ENCODE measurements at regions not wholly inside any gene's neighbourhood (a gene's known extent, or its start where the extent isn't known, plus 50 kb on each side); places are given as distances from the start of the nearest gene placed in this dataset.

GRCh38 chr2:120824246-120824645 lies 88.6 kb downstream of the GLI2 start:
- no peaks in the 10 kb centered on the region for H3K27me3 ChIP-seq (ENCODE audit: insufficient read depth, low read depth, low read length)
- no peak for TF ChIP-seq RAD21 (conservative IDR thresholded peaks at IDR 0.05)
- no peak for TF ChIP-seq TAF1 (IDR thresholded peaks at IDR 0.05; ENCODE audit: low read depth)
- no peak for TF ChIP-seq EZH2 (IDR thresholded peaks at IDR 0.05; ENCODE audit: borderline replicate concordance, insufficient read depth, low read length, poor library complexity, severe bottlenecking)
- no peak for TF ChIP-seq MXI1 (conservative IDR thresholded peaks at IDR 0.05; ENCODE audit: poor library complexity, severe bottlenecking)
- no peak for TF ChIP-seq CTCF (IDR thresholded peaks at IDR 0.05; ENCODE audit: poor library complexity, severe bottlenecking)
- TF ChIP-seq SMC3 (conservative IDR thresholded peaks at IDR 0.05; ENCODE audit: poor library complexity), result no peak
- no peak for TF ChIP-seq POLR2AphosphoS5 (IDR thresholded peaks at IDR 0.05)
- no peak for TF ChIP-seq EP300 (conservative IDR thresholded peaks at IDR 0.05; ENCODE audit: poor library complexity, severe bottlenecking)
- TF ChIP-seq REST (IDR thresholded peaks at IDR 0.05; ENCODE audit: borderline replicate concordance), result no peak
- no peak overlapping the region for H3K4me2 ChIP-seq (ENCODE audit: low read length)
- no peak overlapping the region for H3K27ac ChIP-seq (ENCODE audit: low read length)
- H3K9me3 ChIP-seq (ENCODE audit: low read length), result no peaks in the 10 kb centered on the region
- H2AFZ ChIP-seq (ENCODE audit: low read depth, low read length), result no peak overlapping the region
- H3K79me2 ChIP-seq (replicated peaks; ENCODE audit: insufficient read depth, low read length), result peaks cover 2% of the 10 kb centered on the region
- H3F3A ChIP-seq (ENCODE audit: insufficient read depth, low read length, poor library complexity, severe bottlenecking), result no peaks in the 10 kb centered on the region
- H3K9me2 ChIP-seq (ENCODE audit: insufficient read depth, low read length), result no peaks in the 10 kb centered on the region
- H3K9ac ChIP-seq (ENCODE audit: low read length), result no peak overlapping the region
- H3K36me3 ChIP-seq (ENCODE audit: insufficient read depth, low read length), result no peaks in the 10 kb centered on the region
- H4K20me1 ChIP-seq (ENCODE audit: insufficient read depth), result no peaks in the 10 kb centered on the region
- no peak overlapping the region for H3K4me3 ChIP-seq (ENCODE audit: low read length)

- Histone ChIP-seq H3K36me3 (ENCODE audit: insufficient read depth, low read length) (no peaks in the 10 kb centered on the region), H3K9ac (ENCODE audit: low read length) (no peak overlapping the region), H3K9me3 (ENCODE audit: low read length) (no peaks in the 10 kb centered on the region), H3K27ac (ENCODE audit: low read length) (no peak overlapping the region), H4K20me1 (ENCODE audit: insufficient read depth) (no peaks in the 10 kb centered on the region), H3K27me3 (ENCODE audit: insufficient read depth, low read depth, low read length) (no peaks in the 10 kb centered on the region), H3K79me2 (replicated peaks; ENCODE audit: insufficient read depth, low read length) (peaks cover 4% of the 10 kb centered on the region), H3K9me2 (ENCODE audit: insufficient read depth, low read length) (no peaks in the 10 kb centered on the region), H2AFZ (ENCODE audit: low read depth, low read length) (no peak overlapping the region), H3K4me2 (ENCODE audit: low read length) (no peak overlapping the region), H3F3A (ENCODE audit: insufficient read depth, low read length, poor library complexity, severe bottlenecking) (no peaks in the 10 kb centered on the region), H3K4me3 (ENCODE audit: low read length) (no peak overlapping the region)
- no peak for TF ChIP-seq RAD21 (conservative IDR thresholded peaks at IDR 0.05)
- TF ChIP-seq REST (IDR thresholded peaks at IDR 0.05; ENCODE audit: borderline replicate concordance), result no peak
- no peak for TF ChIP-seq POLR2AphosphoS5 (IDR thresholded peaks at IDR 0.05)
- TF ChIP-seq MXI1 (conservative IDR thresholded peaks at IDR 0.05; ENCODE audit: poor library complexity, severe bottlenecking), result no peak
- no peak for TF ChIP-seq SMC3 (conservative IDR thresholded peaks at IDR 0.05; ENCODE audit: poor library complexity)
- no peak for TF ChIP-seq EP300 (conservative IDR thresholded peaks at IDR 0.05; ENCODE audit: poor library complexity, severe bottlenecking)
- TF ChIP-seq CTCF (IDR thresholded peaks at IDR 0.05; ENCODE audit: poor library complexity, severe bottlenecking), result no peak
- TF ChIP-seq EZH2 (IDR thresholded peaks at IDR 0.05; ENCODE audit: borderline replicate concordance, insufficient read depth, low read length, poor library complexity, severe bottlenecking), result no peak
- no peak for TF ChIP-seq TAF1 (IDR thresholded peaks at IDR 0.05; ENCODE audit: low read depth)
Measured at GRCh38 chr2:120825370-120826259, 89.9 kb downstream of the GLI2 start.

Data from neural cell (in vitro differentiated cells).